ENCODE measurements at regions not wholly inside any gene's neighbourhood (a gene's known extent, or its start where the extent isn't known, plus 50 kb on each side); places are given as distances from the start of the nearest gene placed in this dataset.

GRCh38 chr3:110564674-110565073 is 506.9 kb upstream of the NECTIN3 start:
- peaks cover 40% of the 10 kb centered on the region for H3K9me3 Mint-ChIP-seq
- H3K36me3 Mint-ChIP-seq (ENCODE audit: low read depth), result no peaks in the 10 kb centered on the region
- no peaks in the 10 kb centered on the region for H3K27me3 Mint-ChIP-seq
- H3K27ac Mint-ChIP-seq, result no peak overlapping the region
- H3K4me1 Mint-ChIP-seq (ENCODE audit: low read depth), result no peaks in the 10 kb centered on the region
- no peak overlapping the region for H3K4me3 Mint-ChIP-seq
- intact Hi-C loops (cut with micrococcal nuclease), result no loop called here

GRCh38 chr3:110567029-110567428 is 504.6 kb upstream of the NECTIN3 start:
- H3K27me3 Mint-ChIP-seq, result no peaks in the 10 kb centered on the region
- peaks cover 28% of the 10 kb centered on the region for H3K9me3 Mint-ChIP-seq
- H3K36me3 Mint-ChIP-seq (ENCODE audit: low read depth), result no peaks in the 10 kb centered on the region
- intact Hi-C loops (cut with micrococcal nuclease), result no loop called here
- H3K4me3 Mint-ChIP-seq, result no peak overlapping the region
- no peak overlapping the region for H3K27ac Mint-ChIP-seq
- no peaks in the 10 kb centered on the region for H3K4me1 Mint-ChIP-seq (ENCODE audit: low read depth)

- no peak overlapping the region for H3K27ac Mint-ChIP-seq
- H3K36me3 Mint-ChIP-seq (ENCODE audit: low read depth), result no peaks in the 10 kb centered on the region
- H3K4me3 Mint-ChIP-seq, result no peak overlapping the region
- no peaks in the 10 kb centered on the region for H3K27me3 Mint-ChIP-seq
- peaks cover 17% of the 10 kb centered on the region for H3K9me3 Mint-ChIP-seq
- intact Hi-C loops (cut with micrococcal nuclease), result no loop called here
- H3K4me1 Mint-ChIP-seq (ENCODE audit: low read depth), result no peaks in the 10 kb centered on the region
Observed at GRCh38 chr3:110568246-110568645, 503.4 kb upstream of the NECTIN3 start.

- Mint-ChIP-seq H3K27me3 (no peaks in the 10 kb centered on the region), H3K9me3 (peaks cover 9% of the 10 kb centered on the region), H3K36me3 (ENCODE audit: low read depth) (no peaks in the 10 kb centered on the region), H3K4me1 (ENCODE audit: low read depth) (no peaks in the 10 kb centered on the region), H3K27ac (no peak overlapping the region), H3K4me3 (no peak overlapping the region)
- intact Hi-C loops (cut with micrococcal nuclease), result no loop called here
Observed at GRCh38 chr3:110569073-110569472, 502.5 kb upstream of the NECTIN3 start.

- Mint-ChIP-seq H3K4me3 (no peak overlapping the region), H3K36me3 (ENCODE audit: low read depth) (no peaks in the 10 kb centered on the region), H3K27ac (no peak overlapping the region), H3K27me3 (no peaks in the 10 kb centered on the region), H3K9me3 (no peaks in the 10 kb centered on the region), H3K4me1 (ENCODE audit: low read depth) (no peaks in the 10 kb centered on the region)
- intact Hi-C loops (cut with micrococcal nuclease), result no loop called here
Observed at GRCh38 chr3:110575702-110576101, 495.9 kb upstream of the NECTIN3 start.

- H3K4me3 Mint-ChIP-seq, result no peak overlapping the region
- H3K36me3 Mint-ChIP-seq (ENCODE audit: low read depth), result no peaks in the 10 kb centered on the region
- no peak overlapping the region for H3K27ac Mint-ChIP-seq
- no peaks in the 10 kb centered on the region for H3K9me3 Mint-ChIP-seq
- intact Hi-C loops (cut with micrococcal nuclease), result no loop called here
- no peaks in the 10 kb centered on the region for H3K27me3 Mint-ChIP-seq
- no peaks in the 10 kb centered on the region for H3K4me1 Mint-ChIP-seq (ENCODE audit: low read depth)
Observed at GRCh38 chr3:110576960-110577359, 494.7 kb upstream of the NECTIN3 start.

GRCh38 chr3:110577854-110578253 is 493.8 kb upstream of the NECTIN3 start:
- Mint-ChIP-seq H3K4me1 (ENCODE audit: low read depth) (no peaks in the 10 kb centered on the region), H3K27me3 (no peaks in the 10 kb centered on the region), H3K9me3 (no peaks in the 10 kb centered on the region), H3K27ac (no peak overlapping the region), H3K4me3 (no peak overlapping the region), H3K36me3 (ENCODE audit: low read depth) (no peaks in the 10 kb centered on the region)
- intact Hi-C loops (cut with micrococcal nuclease), result no loop called here

GRCh38 chr3:110579840-110580550 is 491.6 kb upstream of the NECTIN3 start:
- H3K4me1 Mint-ChIP-seq (ENCODE audit: low read depth), result no peaks in the 10 kb centered on the region
- H3K27me3 Mint-ChIP-seq, result no peaks in the 10 kb centered on the region
- no peak overlapping the region for H3K4me3 Mint-ChIP-seq
- intact Hi-C loops (cut with micrococcal nuclease), result no loop called here
- no peak overlapping the region for H3K27ac Mint-ChIP-seq
- no peaks in the 10 kb centered on the region for H3K9me3 Mint-ChIP-seq
- H3K36me3 Mint-ChIP-seq (ENCODE audit: low read depth), result no peaks in the 10 kb centered on the region

GRCh38 chr3:110583373-110583935 is 488.2 kb upstream of the NECTIN3 start:
- no peaks in the 10 kb centered on the region for H3K27me3 Mint-ChIP-seq
- H3K4me1 Mint-ChIP-seq (ENCODE audit: low read depth), result no peaks in the 10 kb centered on the region
- H3K9me3 Mint-ChIP-seq, result no peaks in the 10 kb centered on the region
- no peaks in the 10 kb centered on the region for H3K36me3 Mint-ChIP-seq (ENCODE audit: low read depth)
- no peak overlapping the region for H3K4me3 Mint-ChIP-seq
- intact Hi-C loops (cut with micrococcal nuclease), result no loop called here
- no peak overlapping the region for H3K27ac Mint-ChIP-seq

- Mint-ChIP-seq H3K4me3 (no peak overlapping the region), H3K9me3 (peaks cover 19% of the 10 kb centered on the region), H3K27me3 (no peaks in the 10 kb centered on the region), H3K36me3 (ENCODE audit: low read depth) (no peaks in the 10 kb centered on the region), H3K27ac (no peak overlapping the region), H3K4me1 (ENCODE audit: low read depth) (no peaks in the 10 kb centered on the region)
- intact Hi-C loops (cut with micrococcal nuclease), result no loop called here
Observed at GRCh38 chr3:110588906-110589305, 482.7 kb upstream of the NECTIN3 start.

GRCh38 chr3:110589341-110589740 is 482.3 kb upstream of the NECTIN3 start:
- Mint-ChIP-seq H3K4me3 (no peak overlapping the region), H3K9me3 (peaks cover 24% of the 10 kb centered on the region), H3K27me3 (no peaks in the 10 kb centered on the region), H3K4me1 (ENCODE audit: low read depth) (no peaks in the 10 kb centered on the region), H3K36me3 (ENCODE audit: low read depth) (no peaks in the 10 kb centered on the region), H3K27ac (no peak overlapping the region)
- intact Hi-C loops (cut with micrococcal nuclease), result no loop called here

- no peaks in the 10 kb centered on the region for H3K4me1 Mint-ChIP-seq (ENCODE audit: low read depth)
- intact Hi-C loops (cut with micrococcal nuclease), result no loop called here
- peaks cover 40% of the 10 kb centered on the region for H3K9me3 Mint-ChIP-seq
- no peaks in the 10 kb centered on the region for H3K27me3 Mint-ChIP-seq
- no peaks in the 10 kb centered on the region for H3K36me3 Mint-ChIP-seq (ENCODE audit: low read depth)
- no peak overlapping the region for H3K27ac Mint-ChIP-seq
- H3K4me3 Mint-ChIP-seq, result no peak overlapping the region
Observed at GRCh38 chr3:110593749-110594148, 477.9 kb upstream of the NECTIN3 start.

- H3K27me3 Mint-ChIP-seq, result no peaks in the 10 kb centered on the region
- peaks cover 33% of the 10 kb centered on the region for H3K9me3 Mint-ChIP-seq
Observed at GRCh38 chr3:110598847-110599490, 472.6 kb upstream of the NECTIN3 start.

GRCh38 chr3:110608566-110608965 is 463.1 kb upstream of the NECTIN3 start:
- intact Hi-C loops (cut with micrococcal nuclease), result no loop called here
- Mint-ChIP-seq H3K36me3 (ENCODE audit: low read depth) (no peaks in the 10 kb centered on the region), H3K27me3 (no peaks in the 10 kb centered on the region), H3K4me3 (no peak overlapping the region), H3K27ac (no peak overlapping the region), H3K4me1 (ENCODE audit: low read depth) (no peaks in the 10 kb centered on the region), H3K9me3 (peaks cover 15% of the 10 kb centered on the region)

More at GRCh38 chr3:110598847-110599490, 472.6 kb upstream of the NECTIN3 start:
- intact Hi-C loops (cut with micrococcal nuclease), result no loop called here
- no peak overlapping the region for H3K27ac Mint-ChIP-seq
- H3K4me3 Mint-ChIP-seq, result no peak overlapping the region
- H3K4me1 Mint-ChIP-seq (ENCODE audit: low read depth), result no peaks in the 10 kb centered on the region
- H3K36me3 Mint-ChIP-seq (ENCODE audit: low read depth), result no peaks in the 10 kb centered on the region
